Activated CD4-positive, alpha-beta T cell treated with anti-CD3 and anti-CD28 coated beads, Interleukin-2, amount 10 ng/mL, durations not matched to agents 24 days and 14 days (primary cell): ENCODE measurements at regions not wholly inside any gene's neighbourhood (a gene's known extent, or its start where the extent isn't known, plus 50 kb on each side); places are given as distances from the start of the nearest gene placed in this dataset.

Experiments
- DNase-seq: peaks from one replicate; pipeline ENCODE4 v3.0.0; 2022
- H3K27ac Mint-ChIP-seq: one replicate; pipeline ENCODE4 v1.8.0; 2022; ENCODE audit warnings: mild to moderate bottlenecking, mixed read lengths
- H3K27me3 Mint-ChIP-seq: one replicate; pipeline ENCODE4 v1.8.0; 2022; ENCODE audit warnings: mixed read lengths
- H3K36me3 Mint-ChIP-seq: one replicate; pipeline ENCODE4 v1.8.0; 2022; ENCODE audit warnings: low read depth, mild to moderate bottlenecking, mixed read lengths
- H3K4me1 Mint-ChIP-seq: one replicate; pipeline ENCODE4 v1.8.0; 2021; ENCODE audit warnings: mixed read lengths
- H3K4me3 Mint-ChIP-seq: one replicate; pipeline ENCODE4 v1.8.0; 2022; ENCODE audit warnings: mild to moderate bottlenecking, moderate library complexity, mixed read lengths
- H3K9me3 Mint-ChIP-seq: one replicate; pipeline ENCODE4 v1.8.0; 2021; ENCODE audit warnings: mixed read lengths
- intact Hi-C: fragments of 100-400 bp; cut with micrococcal nuclease; formaldehyde crosslinking; loops from one replicate; pipeline ENCODE4 v1.15.1; 2023

- Mint-ChIP-seq H3K27ac (no peak overlapping the region), H3K27me3 (peaks cover 19% of the 10 kb centered on the region), H3K9me3 (peaks cover 19% of the 10 kb centered on the region), H3K36me3 (no peaks in the 10 kb centered on the region), H3K4me3 (no peak overlapping the region), H3K4me1 (peaks cover 2% of the 10 kb centered on the region)
- DNase-seq = no peak
- intact Hi-C loops = no loop called here
Measured at GRCh38 chr9:96183751-96184150, 118.2 kb downstream of the HSD17B3 start.

GRCh38 chr9:96178153-96178552 lies 123.8 kb downstream of the HSD17B3 start:
- Mint-ChIP-seq H3K36me3 (no peaks in the 10 kb centered on the region), H3K4me3 (no peak overlapping the region), H3K9me3 (no peaks in the 10 kb centered on the region), H3K4me1 (peaks cover 2% of the 10 kb centered on the region), H3K27ac (no peak overlapping the region), H3K27me3 (peaks cover 22% of the 10 kb centered on the region)
- DNase-seq = no peak
- intact Hi-C loops = no loop called here

- Mint-ChIP-seq H3K9me3 (no peaks in the 10 kb centered on the region), H3K27ac (no peak overlapping the region), H3K27me3 (peaks cover 22% of the 10 kb centered on the region), H3K4me3 (no peak overlapping the region), H3K36me3 (no peaks in the 10 kb centered on the region), H3K4me1 (peaks cover 2% of the 10 kb centered on the region)
- DNase-seq = no peak
- intact Hi-C loops = no loop called here
Measured at GRCh38 chr9:96177719-96178028, 124.3 kb downstream of the HSD17B3 start.

GRCh38 chr9:96177005-96177718 lies 124.8 kb downstream of the HSD17B3 start:
- DNase-seq = no peak
- Mint-ChIP-seq H3K27me3 (peaks cover 23% of the 10 kb centered on the region), H3K36me3 (no peaks in the 10 kb centered on the region), H3K9me3 (no peaks in the 10 kb centered on the region), H3K4me1 (peaks cover 2% of the 10 kb centered on the region), H3K27ac (no peak overlapping the region), H3K4me3 (no peak overlapping the region)
- intact Hi-C loops = no loop called here

GRCh38 chr9:96175796-96176195 lies 126.2 kb downstream of the HSD17B3 start:
- Mint-ChIP-seq H3K4me1 (peaks cover 2% of the 10 kb centered on the region), H3K4me3 (no peak overlapping the region), H3K27ac (no peak overlapping the region), H3K9me3 (no peaks in the 10 kb centered on the region), H3K27me3 (peaks cover 29% of the 10 kb centered on the region), H3K36me3 (no peaks in the 10 kb centered on the region)
- intact Hi-C loops = no loop called here
- no peak for DNase-seq

GRCh38 chr9:96175001-96175400 lies 127.0 kb downstream of the HSD17B3 start:
- no peak for DNase-seq
- Mint-ChIP-seq H3K4me3 (no peak overlapping the region), H3K27me3 (peaks cover 26% of the 10 kb centered on the region), H3K9me3 (no peaks in the 10 kb centered on the region), H3K36me3 (no peaks in the 10 kb centered on the region), H3K4me1 (peaks cover 2% of the 10 kb centered on the region), H3K27ac (no peak overlapping the region)
- intact Hi-C loops = no loop called here

GRCh38 chr9:96174371-96174770 lies 127.6 kb downstream of the HSD17B3 start:
- Mint-ChIP-seq H3K9me3 (no peaks in the 10 kb centered on the region), H3K4me3 (no peak overlapping the region), H3K27ac (no peak overlapping the region), H3K36me3 (no peaks in the 10 kb centered on the region), H3K4me1 (peaks cover 2% of the 10 kb centered on the region), H3K27me3 (peaks cover 26% of the 10 kb centered on the region)
- intact Hi-C loops = no loop called here
- no peak for DNase-seq

- Mint-ChIP-seq H3K9me3 (no peaks in the 10 kb centered on the region), H3K27ac (no peak overlapping the region), H3K36me3 (no peaks in the 10 kb centered on the region), H3K4me1 (peaks cover 2% of the 10 kb centered on the region), H3K4me3 (no peak overlapping the region), H3K27me3 (peaks cover 24% of the 10 kb centered on the region)
- intact Hi-C loops = no loop called here
- DNase-seq = no peak
Measured at GRCh38 chr9:96173640-96174039, 128.3 kb downstream of the HSD17B3 start.

- Mint-ChIP-seq H3K36me3 (no peaks in the 10 kb centered on the region), H3K9me3 (no peaks in the 10 kb centered on the region), H3K27me3 (peaks cover 24% of the 10 kb centered on the region), H3K4me3 (no peak overlapping the region), H3K27ac (no peak overlapping the region), H3K4me1 (peaks cover 2% of the 10 kb centered on the region)
- intact Hi-C loops = no loop called here
- no peak for DNase-seq
Measured at GRCh38 chr9:96172797-96173196, 129.2 kb downstream of the HSD17B3 start.

- Mint-ChIP-seq H3K9me3 (no peaks in the 10 kb centered on the region), H3K4me1 (peaks cover 2% of the 10 kb centered on the region), H3K4me3 (no peak overlapping the region), H3K36me3 (no peaks in the 10 kb centered on the region), H3K27me3 (peaks cover 18% of the 10 kb centered on the region), H3K27ac (no peak overlapping the region)
- no peak for DNase-seq
- intact Hi-C loops = no loop called here
Measured at GRCh38 chr9:96171728-96172127, 130.2 kb downstream of the HSD17B3 start.

- Mint-ChIP-seq H3K27ac (no peak overlapping the region), H3K27me3 (peaks cover 13% of the 10 kb centered on the region), H3K4me1 (peaks cover 2% of the 10 kb centered on the region), H3K36me3 (no peaks in the 10 kb centered on the region), H3K9me3 (no peaks in the 10 kb centered on the region), H3K4me3 (no peak overlapping the region)
- intact Hi-C loops = no loop called here
- no peak for DNase-seq
Measured at GRCh38 chr9:96169901-96170300, 132.1 kb downstream of the HSD17B3 start.

GRCh38 chr9:96169484-96169883 lies 132.5 kb downstream of the HSD17B3 start:
- intact Hi-C loops = no loop called here
- peaks cover 13% of the 10 kb centered on the region for H3K27me3 Mint-ChIP-seq
- H3K9me3 Mint-ChIP-seq = no peaks in the 10 kb centered on the region
- H3K4me1 Mint-ChIP-seq = peaks cover 2% of the 10 kb centered on the region
- H3K4me3 Mint-ChIP-seq = no peak overlapping the region
- H3K36me3 Mint-ChIP-seq = no peaks in the 10 kb centered on the region
- DNase-seq = no peak
- H3K27ac Mint-ChIP-seq = no peak overlapping the region

- Mint-ChIP-seq H3K27ac (no peak overlapping the region), H3K36me3 (no peaks in the 10 kb centered on the region)
- DNase-seq = no peak
Measured at GRCh38 chr9:96168882-96169281, 133.1 kb downstream of the HSD17B3 start.

GRCh38 chr9:96167011-96167410 lies 135.0 kb downstream of the HSD17B3 start:
- H3K27ac Mint-ChIP-seq = no peak overlapping the region
- no peaks in the 10 kb centered on the region for H3K36me3 Mint-ChIP-seq
- H3K4me1 Mint-ChIP-seq = no peaks in the 10 kb centered on the region
- H3K9me3 Mint-ChIP-seq = no peaks in the 10 kb centered on the region
- no peak for DNase-seq
- peaks cover 12% of the 10 kb centered on the region for H3K27me3 Mint-ChIP-seq
- no peak overlapping the region for H3K4me3 Mint-ChIP-seq
- intact Hi-C loops = no loop called here

More at GRCh38 chr9:96168882-96169281, 133.1 kb downstream of the HSD17B3 start:
- Mint-ChIP-seq H3K27me3 (peaks cover 13% of the 10 kb centered on the region), H3K9me3 (no peaks in the 10 kb centered on the region), H3K4me3 (no peak overlapping the region), H3K4me1 (peaks cover 2% of the 10 kb centered on the region)
- intact Hi-C loops = no loop called here

GRCh38 chr9:96164268-96164683 lies 137.7 kb downstream of the HSD17B3 start:
- no peaks in the 10 kb centered on the region for H3K9me3 Mint-ChIP-seq
- no peaks in the 10 kb centered on the region for H3K36me3 Mint-ChIP-seq
- DNase-seq = no peak
- H3K4me1 Mint-ChIP-seq = no peaks in the 10 kb centered on the region
- intact Hi-C loops = no loop called here
- no peak overlapping the region for H3K27ac Mint-ChIP-seq
- no peak overlapping the region for H3K4me3 Mint-ChIP-seq
- H3K27me3 Mint-ChIP-seq = peaks cover 14% of the 10 kb centered on the region
